Neuronal stem cell (in vitro differentiated cells): ENCODE measurements at regions not wholly inside any gene's neighbourhood (a gene's known extent, or its start where the extent isn't known, plus 50 kb on each side); places are given as distances from the start of the nearest gene placed in this dataset.
"Not testable (repeated sequence)": the region's sequence is repeated elsewhere in the genome, so short reads cannot be mapped to it uniquely, and the experiment has no call there.

Experiments
- DNase-seq: peaks from one replicate; pipeline ENCODE4 v3.0.0-alpha.2; 2013; ENCODE audit warnings: low spot score
- H2AFZ ChIP-seq: one replicate; pipeline ENCODE4 v1.6.1; 2013; ENCODE audit warnings: mild to moderate bottlenecking, low read length, inconsistent platforms
- H2AK5ac ChIP-seq: 2 replicates; pipeline ENCODE4 v1.6.1; 2013; ENCODE audit warnings: low read depth, mild to moderate bottlenecking, inconsistent platforms, low read length, moderate library complexity, mixed read lengths
- H2BK120ac ChIP-seq: 2 replicates; pipeline ENCODE4 v1.6.1; 2013; ENCODE audit warnings: low read depth, mild to moderate bottlenecking, inconsistent platforms, low read length, moderate library complexity, mixed read lengths
- H2BK12ac ChIP-seq: one replicate; pipeline ENCODE4 v1.6.1; 2013; ENCODE audit warnings: low read length, inconsistent platforms
- H2BK15ac ChIP-seq: 2 replicates; pipeline ENCODE4 v1.6.1; 2013; ENCODE audit warnings: mild to moderate bottlenecking, low read length, inconsistent platforms, mixed read lengths
- H2BK5ac ChIP-seq: one replicate; pipeline ENCODE4 v1.6.1; 2013; ENCODE audit warnings: inconsistent platforms, mild to moderate bottlenecking, low read length, moderate library complexity
- H3K14ac ChIP-seq: one replicate; pipeline ENCODE4 v1.6.1; 2013; ENCODE audit warnings: low read length, inconsistent platforms
- H3K18ac ChIP-seq: 2 replicates; pipeline ENCODE4 v1.6.1; 2013; ENCODE audit warnings: low read length, inconsistent platforms
- H3K23ac ChIP-seq: 2 replicates; pipeline ENCODE4 v1.6.1; 2013; ENCODE audit warnings: low read depth, mild to moderate bottlenecking, mixed read lengths, low read length, inconsistent platforms; ENCODE audit not compliant: poor library complexity
- H3K27ac ChIP-seq: replicated peaks from 3 replicates; pipeline ENCODE4 v1.5.1; 2013; ENCODE audit warnings: low read length, inconsistent platforms
- H3K27me3 ChIP-seq, 3 experiments: 2 replicates each; pipeline ENCODE4 v1.6.1; 2013; ENCODE audit warnings: low read length in 3 of 3, mild to moderate bottlenecking in 2 of 3, inconsistent platforms in 1 of 3, low read depth in 1 of 3, mixed read lengths in 1 of 3, moderate library complexity in 1 of 3; ENCODE audit not compliant: control insufficient read depth in 3 of 3, insufficient read depth in 3 of 3
- H3K36me3 ChIP-seq, 2 donors: replicated peaks in 1 of 2; 2 replicates each; pipeline ENCODE4 v1.6.1; 2013; ENCODE audit warnings: low read length in 2 of 2; ENCODE audit not compliant: control insufficient read depth in 2 of 2, insufficient read depth in 2 of 2
- H3K4ac ChIP-seq: 2 replicates; pipeline ENCODE4 v1.6.1; 2013; ENCODE audit warnings: inconsistent platforms, mild to moderate bottlenecking, low read length, moderate library complexity
- H3K4me1 ChIP-seq, 2 donors: 1 replicate in 1 of 2; 2 replicates in 1 of 2; pipeline ENCODE4 v1.6.1; 2013; ENCODE audit warnings: low read length in 2 of 2, low read depth in 1 of 2; ENCODE audit not compliant: control insufficient read depth in 2 of 2, insufficient read depth in 1 of 2
- H3K4me2 ChIP-seq: one replicate; pipeline ENCODE4 v1.6.1; 2013; ENCODE audit warnings: mild to moderate bottlenecking, low read length, inconsistent platforms; ENCODE audit not compliant: insufficient read depth, poor library complexity, severe bottlenecking
- H3K4me3 ChIP-seq, 2 donors: 2 replicates each; pipeline ENCODE4 v1.5.1; 2013; ENCODE audit warnings: low read length in 2 of 2, mild to moderate bottlenecking in 2 of 2, inconsistent platforms in 1 of 2, moderate library complexity in 1 of 2
- H3K79me1 ChIP-seq: one replicate; pipeline ENCODE4 v1.6.1; 2013; ENCODE audit warnings: low read depth, mild to moderate bottlenecking, inconsistent platforms, low read length, moderate library complexity
- H3K9ac ChIP-seq: one replicate; pipeline ENCODE4 v1.6.1; 2013; ENCODE audit warnings: mild to moderate bottlenecking, low read depth, low read length, inconsistent platforms; ENCODE audit not compliant: poor library complexity
- H3K9me3 ChIP-seq, 2 donors: replicated peaks in 1 of 2; 2 replicates each; pipeline versions ENCODE3 to v1.6.1; 2013; ENCODE audit warnings: low read length in 2 of 2, mild to moderate bottlenecking in 2 of 2, inconsistent platforms in 1 of 2, low read depth in 1 of 2, mixed read lengths in 1 of 2, moderate library complexity in 1 of 2; ENCODE audit not compliant: control insufficient read depth in 2 of 2, insufficient read depth in 1 of 2
- H4K8ac ChIP-seq: one replicate; pipeline ENCODE4 v1.6.1; 2013; ENCODE audit warnings: low read depth, mild to moderate bottlenecking, inconsistent platforms, low read length, moderate library complexity
- H4K91ac ChIP-seq: one replicate; pipeline ENCODE4 v1.6.1; 2013; ENCODE audit warnings: low read length, low read depth, mild to moderate bottlenecking, inconsistent platforms; ENCODE audit not compliant: poor library complexity
- WGBS, 2 donors: extraction: QIAGEN DNeasy Blood & Tissue Kit; methylation state at CpG; one replicate each; pipeline ENCODE4 v1.1.7; 2013; ENCODE audit warnings: missing lambda C conversion rate in 2 of 2, mixed read lengths in 1 of 2; ENCODE audit not compliant: insufficient read length in 2 of 2, insufficient replicate concordance in 1 of 2; ENCODE audit errors: extremely low coverage in 2 of 2; 5-methylcytosine and 5-hydroxymethylcytosine counted together

GRCh38 chr3:24689353-24689752 lies 194.7 kb upstream of the THRB start:
- H3K18ac ChIP-seq = no peak overlapping the region
- no peaks in the 10 kb centered on the region for H3K79me1 ChIP-seq
- WGBS, 2 donors = no CpG with 5 or more reads among the region's 3 CpGs
- no peak overlapping the region for H2AK5ac ChIP-seq
- no peak overlapping the region for H4K8ac ChIP-seq
- no peak overlapping the region for H3K4me3 ChIP-seq
- no peak overlapping the region for H2BK12ac ChIP-seq
- no peak overlapping the region for H2BK5ac ChIP-seq
- H3K4me2 ChIP-seq = no peak overlapping the region
- peaks cover 0 to 3% of the 10 kb centered on the region in 2 donors for H3K4me1 ChIP-seq
- DNase-seq = no peak
- peaks cover 0 to 2% of the 10 kb centered on the region in 2 donors for H3K36me3 ChIP-seq
- no peak overlapping the region for H2AFZ ChIP-seq
- H3K14ac ChIP-seq = no peak overlapping the region
- H3K9ac ChIP-seq = no peak overlapping the region
- no peak overlapping the region for H3K23ac ChIP-seq
- no peaks in the 10 kb centered on the region for H3K27me3 ChIP-seq
- H3K4ac ChIP-seq = no peak overlapping the region
- no peak overlapping the region for H4K91ac ChIP-seq
- H2BK120ac ChIP-seq = no peak overlapping the region
- no peak overlapping the region for H3K27ac ChIP-seq
- H3K9me3 ChIP-seq = peaks cover 0 to 2% of the 10 kb centered on the region in 2 donors
- no peak overlapping the region for H2BK15ac ChIP-seq

- no peak overlapping the region for H3K27ac ChIP-seq
- H3K27me3 ChIP-seq = no peaks in the 10 kb centered on the region
- H3K4me2 ChIP-seq = no peak overlapping the region
- no peaks in the 10 kb centered on the region for H3K79me1 ChIP-seq
- no peak overlapping the region for H2BK120ac ChIP-seq
- no peak overlapping the region for H2BK5ac ChIP-seq
- H3K23ac ChIP-seq = no peak overlapping the region
- H2AFZ ChIP-seq = no peak overlapping the region
- no CpG with 5 or more reads among the region's 1 CpG for WGBS, 2 donors
- no peak overlapping the region for H2BK15ac ChIP-seq
- H3K18ac ChIP-seq = no peak overlapping the region
- H3K4ac ChIP-seq = no peak overlapping the region
- no peak overlapping the region for H3K4me3 ChIP-seq
- H3K9ac ChIP-seq = no peak overlapping the region
- no peak overlapping the region for H2AK5ac ChIP-seq
- no peak overlapping the region for H4K91ac ChIP-seq
- no peak overlapping the region for H4K8ac ChIP-seq
- H3K4me1 ChIP-seq = peaks cover 0 to 3% of the 10 kb centered on the region in 2 donors
- H2BK12ac ChIP-seq = no peak overlapping the region
- peaks cover 0 to 2% of the 10 kb centered on the region in 2 donors for H3K36me3 ChIP-seq
- H3K14ac ChIP-seq = no peak overlapping the region
- peaks cover 0 to 2% of the 10 kb centered on the region in 2 donors for H3K9me3 ChIP-seq
- DNase-seq = no peak
These were observed 196.1 kb upstream of the THRB start for GRCh38 chr3:24690777-24691176.

- not testable (repeated sequence) for H3K4me1 ChIP-seq, H3K23ac ChIP-seq, H3K4me3 ChIP-seq, H2AFZ ChIP-seq, H4K8ac ChIP-seq, H3K27ac ChIP-seq, H3K79me1 ChIP-seq, H2BK5ac ChIP-seq, H2AK5ac ChIP-seq, H2BK15ac ChIP-seq, H3K4me2 ChIP-seq, H3K9ac ChIP-seq, H3K27me3 ChIP-seq, H2BK12ac ChIP-seq, H3K36me3 ChIP-seq, H2BK120ac ChIP-seq, H3K9me3 ChIP-seq, H4K91ac ChIP-seq, H3K4ac ChIP-seq, H3K18ac ChIP-seq, DNase-seq, H3K14ac ChIP-seq
- no CpG with 5 or more reads among the region's 1 CpG for WGBS, 2 donors
These were observed 204.4 kb upstream of the THRB start for GRCh38 chr3:24699078-24699477.

- Histone ChIP-seq H3K9ac (no peak overlapping the region), H2BK120ac (no peak overlapping the region), H3K18ac (no peak overlapping the region), H3K4me2 (no peak overlapping the region), H3K79me1 (no peaks in the 10 kb centered on the region), H3K27ac (no peak overlapping the region), H2BK12ac (no peak overlapping the region), H4K8ac (no peak overlapping the region), H3K4ac (no peak overlapping the region), H3K27me3 (no peaks in the 10 kb centered on the region), H3K23ac (no peak overlapping the region), H3K14ac (no peak overlapping the region), H2BK5ac (no peak overlapping the region), H4K91ac (no peak overlapping the region), H3K9me3 (no peaks in the 10 kb centered on the region), H3K4me3 (no peak overlapping the region), H2AFZ (no peak overlapping the region), H3K36me3 (no peaks in the 10 kb centered on the region), H2BK15ac (no peak overlapping the region), H3K4me1 (no peaks in the 10 kb centered on the region), H2AK5ac (no peak overlapping the region)
- no CpG with 5 or more reads among the region's 3 CpGs for WGBS, 2 donors
- no peak for DNase-seq
These were observed 209.8 kb upstream of the THRB start for GRCh38 chr3:24704496-24704895.
